Islet of Langerhans (tissue), 1 donor: ENCODE measurements at regions not wholly inside any gene's neighbourhood (a gene's known extent, or its start where the extent isn't known, plus 50 kb on each side); places are given as distances from the start of the nearest gene placed in this dataset.

Experiments used
- FAIRE-seq: peaks from one replicate; lab custom pipeline; 2011; peaks lifted over from hg19 to GRCh38; lab: Jason Lieb, UNC

GRCh38 chr16:9186061-9186460 is 94.6 kb downstream of the HAPSTR1 start:
- peak; percentile 71 for FAIRE-seq

- FAIRE-seq: no peak
These were observed 97.3 kb downstream of the HAPSTR1 start for GRCh38 chr16:9188721-9189120.

GRCh38 chr16:9191274-9191850 is 99.9 kb downstream of the HAPSTR1 start:
- no peak for FAIRE-seq

- no peak for FAIRE-seq
These were observed 101.3 kb downstream of the HAPSTR1 start for GRCh38 chr16:9192746-9193145.

GRCh38 chr16:9195287-9195686 is 103.8 kb downstream of the HAPSTR1 start:
- no peak for FAIRE-seq

GRCh38 chr16:9197957-9198661 is 106.7 kb downstream of the HAPSTR1 start:
- FAIRE-seq: no peak

- no peak for FAIRE-seq
These were observed 107.9 kb downstream of the HAPSTR1 start for GRCh38 chr16:9199311-9199710.

- no peak for FAIRE-seq
These were observed 108.3 kb downstream of the HAPSTR1 start for GRCh38 chr16:9199751-9200150.

GRCh38 chr16:9203956-9204355 is 112.5 kb downstream of the HAPSTR1 start:
- FAIRE-seq: no peak

- FAIRE-seq: no peak
These were observed 114.2 kb downstream of the HAPSTR1 start for GRCh38 chr16:9205661-9206060.

- no peak for FAIRE-seq
These were observed 114.7 kb downstream of the HAPSTR1 start for GRCh38 chr16:9206156-9206555.

GRCh38 chr16:9212621-9213020 is 121.2 kb downstream of the HAPSTR1 start:
- FAIRE-seq: no peak

GRCh38 chr16:9219813-9220212 is 128.4 kb downstream of the HAPSTR1 start:
- FAIRE-seq: no peak

- no peak for FAIRE-seq
These were observed 134.3 kb downstream of the HAPSTR1 start for GRCh38 chr16:9225527-9226316.

GRCh38 chr16:9226924-9227323 is 135.5 kb downstream of the HAPSTR1 start:
- FAIRE-seq: no peak

- FAIRE-seq: no peak
These were observed 139.6 kb downstream of the HAPSTR1 start for GRCh38 chr16:9231039-9231438.

GRCh38 chr16:9232102-9232770 is 140.8 kb downstream of the HAPSTR1 start:
- no peak for FAIRE-seq

- FAIRE-seq: no peak
These were observed 144.4 kb downstream of the HAPSTR1 start for GRCh38 chr16:9235867-9236266.

- no peak for FAIRE-seq
These were observed 144.9 kb downstream of the HAPSTR1 start for GRCh38 chr16:9236319-9236718.

- no peak for FAIRE-seq
These were observed 146.9 kb downstream of the HAPSTR1 start for GRCh38 chr16:9238346-9238745.

GRCh38 chr16:9241177-9241576 is 149.7 kb downstream of the HAPSTR1 start:
- FAIRE-seq: no peak

- FAIRE-seq: no peak
These were observed 156.7 kb downstream of the HAPSTR1 start for GRCh38 chr16:9248162-9248561.

- FAIRE-seq: no peak
These were observed 158.1 kb downstream of the HAPSTR1 start for GRCh38 chr16:9249534-9249933.
